CD14-positive monocyte (primary cell): ENCODE measurements at regions not wholly inside any gene's neighbourhood (a gene's known extent, or its start where the extent isn't known, plus 50 kb on each side); places are given as distances from the start of the nearest gene placed in this dataset.

Source experiments
- DNase-seq, 3 donors: peaks; one replicate each; pipeline ENCODE4 v3.0.0-alpha.2; 2011 to 2022
- H2AFZ ChIP-seq: 2 replicates; pipeline ENCODE4 v1.6.0; 2012; ENCODE audit warnings: mild to moderate bottlenecking, low read depth, low read length, inconsistent platforms; ENCODE audit not compliant: insufficient read depth, poor library complexity, severe bottlenecking
- H3K27ac ChIP-seq, 2 donors: 1 replicate in 1 of 2; 2 replicates in 1 of 2; pipeline ENCODE4 v1.5.1; 2012 to 2013; ENCODE audit warnings: low read length in 2 of 2, control low read depth in 1 of 2, inconsistent platforms in 1 of 2, low read depth in 1 of 2, mild to moderate bottlenecking in 1 of 2
- H3K27me3 ChIP-seq, 2 donors: one replicate each; pipeline versions ENCODE4 v1.6.0 to v1.6.1; 2011 to 2013; ENCODE audit warnings: low read length in 2 of 2; ENCODE audit not compliant: control insufficient read depth in 2 of 2, insufficient read depth in 2 of 2
- H3K36me3 ChIP-seq, 2 donors: replicated peaks in 1 of 2; 1 replicate in 1 of 2; 2 replicates in 1 of 2; pipeline versions ENCODE4 v1.5.1 to v1.6.1; 2012 to 2013; ENCODE audit warnings: low read length in 2 of 2, control low read depth in 1 of 2, inconsistent platforms in 1 of 2, mild to moderate bottlenecking in 1 of 2; ENCODE audit not compliant: insufficient read depth in 2 of 2, control insufficient read depth in 1 of 2
- H3K4me1 ChIP-seq, 2 donors: 1 replicate in 1 of 2; 2 replicates in 1 of 2; pipeline versions ENCODE4 v1.5.1 to v1.6.1; 2012 to 2013; ENCODE audit warnings: low read length in 2 of 2, control low read depth in 1 of 2, inconsistent platforms in 1 of 2, mild to moderate bottlenecking in 1 of 2, moderate library complexity in 1 of 2; ENCODE audit not compliant: insufficient read depth in 2 of 2, control insufficient read depth in 1 of 2
- H3K4me2 ChIP-seq: replicated peaks from 2 replicates; pipeline ENCODE3; 2012; ENCODE audit warnings: low read length, moderate library complexity, mild to moderate bottlenecking; ENCODE audit not compliant: poor library complexity, severe bottlenecking; ENCODE audit errors: extremely low read depth
- H3K4me3 ChIP-seq, 3 experiments: fragments of 200-600 bp in 1 of 3; sonication (generic) in 1 of 3; replicated peaks in 1 of 3; 1 replicate in 2 of 3; 2 replicates in 1 of 3; pipeline ENCODE4 v1.5.1; 2011 to 2013; ENCODE audit warnings: low read length in 3 of 3, mild to moderate bottlenecking in 3 of 3, control low read depth in 2 of 3, low read depth in 2 of 3, inconsistent platforms in 1 of 3, moderate library complexity in 1 of 3
- H3K79me2 ChIP-seq: 2 replicates; pipeline ENCODE4 v1.6.0; 2012; ENCODE audit warnings: mild to moderate bottlenecking, control low read depth, inconsistent platforms, low read length, moderate library complexity; ENCODE audit not compliant: insufficient read depth
- H3K9ac ChIP-seq: 2 replicates; pipeline ENCODE4 v1.6.0; 2017; ENCODE audit warnings: low read length, mild to moderate bottlenecking; ENCODE audit not compliant: insufficient read depth, poor library complexity, severe bottlenecking
- H3K9me3 ChIP-seq, 2 donors: replicated peaks in 1 of 2; 1 replicate in 1 of 2; 2 replicates in 1 of 2; pipeline versions ENCODE4 v1.5.1 to v1.6.1; 2012 to 2013; ENCODE audit warnings: low read length in 2 of 2, control low read depth in 1 of 2; ENCODE audit not compliant: control insufficient read depth in 1 of 2, insufficient read depth in 1 of 2
- H4K20me1 ChIP-seq: 2 replicates; pipeline ENCODE4 v1.6.0; 2012; ENCODE audit warnings: mild to moderate bottlenecking, low read length, control low read depth, moderate library complexity; ENCODE audit not compliant: insufficient read depth
- H3K27ac Mint-ChIP-seq, 7 donors: one replicate each; pipeline ENCODE4 v1.8.0; 2020; ENCODE audit warnings: mild to moderate bottlenecking in 7 of 7, mixed read lengths in 7 of 7, moderate library complexity in 6 of 7, inconsistent platforms in 2 of 7
- H3K27me3 Mint-ChIP-seq, 3 donors: one replicate each; pipeline ENCODE4 v1.8.0; 2021 to 2022; ENCODE audit warnings: low read depth in 3 of 3, mild to moderate bottlenecking in 3 of 3, mixed read lengths in 3 of 3, moderate library complexity in 3 of 3, inconsistent platforms in 1 of 3
- H3K36me3 Mint-ChIP-seq, 2 donors: one replicate each; pipeline ENCODE4 v1.8.0; 2020; ENCODE audit warnings: mixed read lengths in 2 of 2, inconsistent platforms in 1 of 2, mild to moderate bottlenecking in 1 of 2
- H3K4me1 Mint-ChIP-seq: one replicate; pipeline ENCODE4 v1.8.0; 2020; ENCODE audit warnings: mild to moderate bottlenecking, mixed read lengths
- H3K4me3 Mint-ChIP-seq, 2 donors: one replicate each; pipeline ENCODE4 v1.8.0; 2020; ENCODE audit warnings: mild to moderate bottlenecking in 2 of 2, mixed read lengths in 2 of 2, moderate library complexity in 1 of 2
- H3K9me3 Mint-ChIP-seq, 7 donors: one replicate each; pipeline ENCODE4 v1.8.0; 2020 to 2022; ENCODE audit warnings: mixed read lengths in 7 of 7, mild to moderate bottlenecking in 6 of 7, moderate library complexity in 6 of 7, inconsistent platforms in 2 of 7
- CTCF ChIP-seq: fragments of 200-600 bp; IDR thresholded peaks from one replicate; pipeline ENCODE4 v1.8.0; 2022; ENCODE audit warnings: antibody characterized with exemption, mild to moderate bottlenecking
- WGBS: methylation state at CpG from one replicate; pipeline ENCODE4 v1.1.5; 2013; ENCODE audit warnings: missing lambda C conversion rate; ENCODE audit not compliant: insufficient coverage; 5-methylcytosine and 5-hydroxymethylcytosine counted together
- intact Hi-C, 2 donors: fragments of 100-400 bp; cut with micrococcal nuclease; formaldehyde crosslinking; loops; one replicate each; pipeline versions ENCODE4 v1.15.0 to v1.15.1; 2023

- Histone ChIP-seq H3K27me3 (no peaks in the 10 kb centered on the region), H3K36me3 (no peaks in the 10 kb centered on the region), H3K9me3 (no peaks in the 10 kb centered on the region), H3K27ac (no peak overlapping the region), H3K79me2 (no peaks in the 10 kb centered on the region), H3K4me2 (no peak overlapping the region), H3K9ac (no peak overlapping the region), H3K4me1 (no peaks in the 10 kb centered on the region), H2AFZ (no peak overlapping the region), H3K4me3 (no peak overlapping the region), H4K20me1 (no peaks in the 10 kb centered on the region)
- no peak for TF ChIP-seq CTCF
- no peaks in the 10 kb centered on the region for H3K36me3 Mint-ChIP-seq
- no peak overlapping the region for H3K4me3 Mint-ChIP-seq
- H3K4me1 Mint-ChIP-seq = peaks cover 7% of the 10 kb centered on the region
- no peak for DNase-seq
- 81% methylated on average over 4 of the region's 10 CpGs for WGBS
- peaks cover 0 to 7% (median 3%) of the 10 kb centered on the region in 7 donors for H3K9me3 Mint-ChIP-seq
- peaks cover 0 to 8% (median 3%) of the 10 kb centered on the region in 3 donors for H3K27me3 Mint-ChIP-seq
- H3K27ac Mint-ChIP-seq = no peak overlapping the region
- intact Hi-C loops = loop anchor here (5.0 kb wide), 1 partner anchor 248 kb away; no protein-coding TSS in a partner anchor
Measured at GRCh38 chr15:62844564-62845240, 197.8 kb upstream of the TPM1 start.

- no peaks in the 10 kb centered on the region for H3K27me3 ChIP-seq
- no peaks in the 10 kb centered on the region for H4K20me1 ChIP-seq
- no peaks in the 10 kb centered on the region for H3K36me3 ChIP-seq
- Mint-ChIP-seq H3K4me1 (peaks cover 7% of the 10 kb centered on the region), H3K4me3 (no peak overlapping the region), H3K9me3 (peaks cover 0 to 7% (median 3%) of the 10 kb centered on the region in 7 donors), H3K36me3 (no peaks in the 10 kb centered on the region), H3K27me3 (peaks cover 0 to 8% (median 5%) of the 10 kb centered on the region in 3 donors), H3K27ac (no peak overlapping the region)
- intact Hi-C loops = loop anchor here (5.0 kb wide), 1 partner anchor 247 kb away; no protein-coding TSS in a partner anchor
- H3K9ac ChIP-seq = no peak overlapping the region
- H3K4me3 ChIP-seq = no peak overlapping the region
- no peak for TF ChIP-seq CTCF
- DNase-seq = no peak
- H3K9me3 ChIP-seq = no peaks in the 10 kb centered on the region
- no peak overlapping the region for H3K27ac ChIP-seq
- no peaks in the 10 kb centered on the region for H3K4me1 ChIP-seq
- no peak overlapping the region for H2AFZ ChIP-seq
- H3K4me2 ChIP-seq = no peak overlapping the region
- H3K79me2 ChIP-seq = no peaks in the 10 kb centered on the region
- WGBS = 89% methylated on average over 7 of the region's 12 CpGs
Measured at GRCh38 chr15:62845241-62846126, 197.1 kb upstream of the TPM1 start.
